HG02981 (cell line): ENCODE measurements at regions not wholly inside any gene's neighbourhood (a gene's known extent, or its start where the extent isn't known, plus 50 kb on each side); places are given as distances from the start of the nearest gene placed in this dataset.

Experiments used
- ATAC-seq: cut with Tn5 transposase; IDR thresholded peaks from one replicate; pipeline ENCODE4 v1.9.1; 2021; ENCODE audit warnings: mild to moderate bottlenecking, moderate library complexity; ENCODE audit not compliant: unreplicated experiment

GRCh38 chr3:5304188-5304587, 116.7 kb downstream of the EDEM1 start:
- no peak for ATAC-seq

GRCh38 chr3:5304789-5305683, 117.5 kb downstream of the EDEM1 start:
- peak; percentile 67 for ATAC-seq

- ATAC-seq = no peak
These were observed 118.1 kb downstream of the EDEM1 start for GRCh38 chr3:5305684-5305989.

GRCh38 chr3:5309171-5309570, 121.7 kb downstream of the EDEM1 start:
- ATAC-seq = no peak

GRCh38 chr3:5309602-5310001, 122.1 kb downstream of the EDEM1 start:
- no peak for ATAC-seq

- ATAC-seq = no peak
These were observed 123.0 kb downstream of the EDEM1 start for GRCh38 chr3:5310509-5310908.

- ATAC-seq = no peak
These were observed 124.8 kb downstream of the EDEM1 start for GRCh38 chr3:5312290-5312689.

- no peak for ATAC-seq
These were observed 127.4 kb downstream of the EDEM1 start for GRCh38 chr3:5314897-5315296.

GRCh38 chr3:5317557-5317956, 130.1 kb downstream of the EDEM1 start:
- ATAC-seq = no peak

GRCh38 chr3:5319454-5319853, 131.9 kb downstream of the EDEM1 start:
- no peak for ATAC-seq

- no peak for ATAC-seq
These were observed 134.3 kb downstream of the EDEM1 start for GRCh38 chr3:5321666-5322340.

GRCh38 chr3:5324780-5325179, 137.3 kb downstream of the EDEM1 start:
- no peak for ATAC-seq

- ATAC-seq = no peak
These were observed 142.8 kb downstream of the EDEM1 start for GRCh38 chr3:5330152-5330810.

GRCh38 chr3:5331567-5332269, 144.2 kb downstream of the EDEM1 start:
- no peak for ATAC-seq

- peak; percentile 80 for ATAC-seq
These were observed 144.9 kb downstream of the EDEM1 start for GRCh38 chr3:5332270-5332956.

GRCh38 chr3:5339967-5340535, 152.5 kb downstream of the EDEM1 start:
- no peak for ATAC-seq

GRCh38 chr3:5341610-5342009, 154.1 kb downstream of the EDEM1 start:
- no peak for ATAC-seq

- no peak for ATAC-seq
These were observed 156.0 kb downstream of the EDEM1 start for GRCh38 chr3:5343459-5343858.

- ATAC-seq = no peak
These were observed 157.2 kb downstream of the EDEM1 start for GRCh38 chr3:5344707-5345106.

- no peak for ATAC-seq
These were observed 160.0 kb downstream of the EDEM1 start for GRCh38 chr3:5347486-5347885.
